ENCODE measurements at regions not wholly inside any gene's neighbourhood (a gene's known extent, or its start where the extent isn't known, plus 50 kb on each side); places are given as distances from the start of the nearest gene placed in this dataset.
"Not testable (repeated sequence)": the region's sequence is repeated elsewhere in the genome, so short reads cannot be mapped to it uniquely, and the experiment has no call there.

DNA sequence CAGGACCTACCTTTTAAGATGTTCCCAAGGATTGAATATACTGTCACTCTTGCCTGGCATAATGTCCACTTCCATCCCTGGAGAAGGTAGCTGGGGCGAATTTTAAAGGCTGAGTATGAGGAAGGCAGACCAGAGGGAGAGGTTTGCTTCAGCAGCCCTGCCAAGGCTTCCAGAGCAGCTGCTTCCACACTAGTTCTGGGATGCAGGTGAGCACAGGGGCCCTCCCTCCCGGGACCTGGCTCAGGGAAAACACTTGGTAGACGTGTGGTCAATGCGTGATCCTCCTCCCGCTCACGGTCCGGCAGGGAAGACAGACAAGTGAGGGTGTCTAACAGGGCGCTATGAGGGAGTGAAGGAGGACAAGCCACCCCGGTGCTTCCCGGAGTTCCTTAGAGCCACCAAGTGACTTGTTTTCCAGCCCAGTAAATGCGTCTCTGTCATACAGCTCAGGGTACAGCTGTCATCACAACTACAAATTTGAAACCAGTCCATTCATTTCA, 327.6 kb downstream of the ARRDC4 start:
- H3K4me3 ChIP-seq (ENCODE audit: low read depth, low read length) = no peak overlapping the region
- DNase-seq (ENCODE audit: low read depth) = no peak
- TF ChIP-seq, protein P1, sequence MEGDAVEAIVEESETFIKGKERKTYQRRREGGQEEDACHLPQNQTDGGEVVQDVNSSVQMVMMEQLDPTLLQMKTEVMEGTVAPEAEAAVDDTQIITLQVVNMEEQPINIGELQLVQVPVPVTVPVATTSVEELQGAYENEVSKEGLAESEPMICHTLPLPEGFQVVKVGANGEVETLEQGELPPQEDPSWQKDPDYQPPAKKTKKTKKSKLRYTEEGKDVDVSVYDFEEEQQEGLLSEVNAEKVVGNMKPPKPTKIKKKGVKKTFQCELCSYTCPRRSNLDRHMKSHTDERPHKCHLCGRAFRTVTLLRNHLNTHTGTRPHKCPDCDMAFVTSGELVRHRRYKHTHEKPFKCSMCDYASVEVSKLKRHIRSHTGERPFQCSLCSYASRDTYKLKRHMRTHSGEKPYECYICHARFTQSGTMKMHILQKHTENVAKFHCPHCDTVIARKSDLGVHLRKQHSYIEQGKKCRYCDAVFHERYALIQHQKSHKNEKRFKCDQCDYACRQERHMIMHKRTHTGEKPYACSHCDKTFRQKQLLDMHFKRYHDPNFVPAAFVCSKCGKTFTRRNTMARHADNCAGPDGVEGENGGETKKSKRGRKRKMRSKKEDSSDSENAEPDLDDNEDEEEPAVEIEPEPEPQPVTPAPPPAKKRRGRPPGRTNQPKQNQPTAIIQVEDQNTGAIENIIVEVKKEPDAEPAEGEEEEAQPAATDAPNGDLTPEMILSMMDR (IDR thresholded peaks at IDR 0.05; ENCODE audit: insufficient read depth, low read length) = no peak

DNA sequence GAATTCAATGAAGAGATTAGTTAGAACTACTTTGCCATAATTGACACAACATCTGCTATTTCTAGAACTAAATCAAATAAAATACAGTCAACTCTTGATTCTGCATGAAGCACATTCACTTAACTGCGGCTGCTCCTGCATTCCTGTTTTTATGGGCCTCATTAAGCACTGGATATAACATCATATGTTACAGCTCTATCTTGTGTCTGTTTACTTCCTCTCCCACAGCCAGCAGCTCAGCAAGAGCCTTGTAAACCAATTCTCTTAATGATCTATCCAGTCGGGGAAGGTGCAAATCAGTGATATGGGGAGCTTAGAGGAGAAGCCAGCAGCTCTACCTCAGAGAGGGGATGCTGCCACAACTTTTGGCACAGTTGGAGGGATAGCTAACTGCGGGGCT, 329.2 kb downstream of the ARRDC4 start:
- no peak overlapping the region for H3K4me3 ChIP-seq (ENCODE audit: low read depth, low read length)
- TF ChIP-seq, protein P1 (IDR thresholded peaks at IDR 0.05; ENCODE audit: insufficient read depth, low read length) = no peak
- DNase-seq (ENCODE audit: low read depth) = no peak

DNA sequence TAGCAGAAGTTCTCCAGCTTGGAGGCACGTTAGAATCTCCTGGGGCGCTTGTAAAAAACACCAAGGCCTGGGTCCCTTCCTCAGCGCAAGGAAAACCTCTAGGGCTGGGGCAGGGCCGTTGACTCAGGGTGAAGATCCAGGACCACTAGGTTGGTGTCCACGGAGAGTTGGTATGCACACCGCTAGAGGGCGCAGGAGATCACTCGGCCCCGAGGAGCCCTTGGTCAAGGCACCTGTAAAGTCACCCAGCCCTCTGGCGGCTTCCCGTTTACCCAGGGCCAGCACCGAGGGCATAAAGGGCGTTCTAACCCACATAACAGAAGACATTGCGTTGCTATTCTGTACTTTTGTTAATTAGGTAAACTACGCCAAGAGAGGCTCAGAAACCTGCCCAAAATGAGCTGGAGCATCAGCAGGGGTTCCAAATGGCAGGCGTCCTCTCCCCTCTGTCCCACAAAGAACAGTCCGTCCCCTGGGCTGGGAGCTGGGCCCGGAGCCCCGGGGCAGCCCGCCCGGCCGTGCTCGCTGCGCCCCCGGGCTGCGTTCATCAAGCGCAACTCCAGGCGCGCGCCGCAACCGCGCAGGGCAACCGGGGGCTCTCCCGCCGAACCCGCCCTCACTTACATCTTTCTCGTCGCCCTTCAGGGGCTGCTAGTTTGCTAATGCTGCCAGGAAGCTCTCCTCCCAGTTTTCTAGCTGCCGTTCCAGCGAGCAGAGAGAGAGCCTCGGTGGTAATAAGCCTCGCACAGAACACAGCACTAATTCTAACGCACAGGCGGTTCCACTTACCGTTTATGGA, 332.1 kb downstream of the ARRDC4 start:
- no peak overlapping the region for H3K4me3 ChIP-seq (ENCODE audit: low read depth, low read length)
- TF ChIP-seq, protein P1 (IDR thresholded peaks at IDR 0.05; ENCODE audit: insufficient read depth, low read length) = peak; percentile 56
- DNase-seq (ENCODE audit: low read depth) = peak; percentile 3

- TF ChIP-seq, protein P1 (IDR thresholded peaks at IDR 0.05; ENCODE audit: insufficient read depth, low read length) = no peak
- H3K4me3 ChIP-seq (ENCODE audit: low read depth, low read length) = no peak overlapping the region
These were observed 333.6 kb downstream of the ARRDC4 start for GRCh38 chr15:98294126-98294525.

GRCh38 chr15:98295101-98295759, 334.7 kb downstream of the ARRDC4 start:
- TF ChIP-seq, protein P1 (IDR thresholded peaks at IDR 0.05; ENCODE audit: insufficient read depth, low read length) = peak; percentile 39
- DNase-seq (ENCODE audit: low read depth) = peak; percentile 39
- not testable (repeated sequence) for H3K4me3 ChIP-seq (ENCODE audit: low read depth, low read length)

More at GRCh38 chr15:98294126-98294525, 333.6 kb downstream of the ARRDC4 start:
- no peak for DNase-seq (ENCODE audit: low read depth)

DNA sequence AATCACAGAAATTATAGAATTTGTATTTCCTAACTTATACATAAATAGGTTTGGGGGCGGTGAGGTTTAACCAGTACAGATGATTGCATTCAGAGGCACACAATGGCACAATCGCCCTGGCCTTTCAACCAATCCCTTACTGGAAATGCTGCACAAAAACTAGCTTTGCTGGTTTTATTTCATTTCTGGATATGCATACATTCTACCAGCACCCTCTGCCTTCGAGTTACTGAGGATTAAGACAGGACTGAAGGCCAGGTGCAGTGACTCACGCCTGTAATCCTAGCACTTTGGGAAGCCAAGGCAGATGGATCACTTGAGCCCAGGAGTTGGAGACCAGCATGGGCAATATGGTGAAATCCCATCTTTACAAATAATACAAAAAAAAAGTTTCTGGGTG, 336.1 kb downstream of the ARRDC4 start:
- DNase-seq (ENCODE audit: low read depth) = no peak
- no peak overlapping the region for H3K4me3 ChIP-seq (ENCODE audit: low read depth, low read length)
- TF ChIP-seq, protein P1 (IDR thresholded peaks at IDR 0.05; ENCODE audit: insufficient read depth, low read length) = no peak
